GM12865 (cell line): ENCODE measurements at regions not wholly inside any gene's neighbourhood (a gene's known extent, or its start where the extent isn't known, plus 50 kb on each side); places are given as distances from the start of the nearest gene placed in this dataset.

Experiments used
- DNase-seq: peaks from one replicate; pipeline ENCODE4 v3.0.0; 2010; ENCODE audit warnings: low read depth
- H3K4me3 ChIP-seq: 2 replicates; pipeline ENCODE4 v1.5.1; 2011; ENCODE audit warnings: mild to moderate bottlenecking, low read depth, low read length, control low read depth
- TF ChIP-seq, protein P1 (sequence below): IDR thresholded peaks from 2 replicates; pipeline ENCODE4 v1.5.1; 2011; ENCODE audit warnings: low read length, control low read depth, low read depth, inconsistent platforms; ENCODE audit not compliant: insufficient read depth; ENCODE audit errors: missing control alignments

DNA sequence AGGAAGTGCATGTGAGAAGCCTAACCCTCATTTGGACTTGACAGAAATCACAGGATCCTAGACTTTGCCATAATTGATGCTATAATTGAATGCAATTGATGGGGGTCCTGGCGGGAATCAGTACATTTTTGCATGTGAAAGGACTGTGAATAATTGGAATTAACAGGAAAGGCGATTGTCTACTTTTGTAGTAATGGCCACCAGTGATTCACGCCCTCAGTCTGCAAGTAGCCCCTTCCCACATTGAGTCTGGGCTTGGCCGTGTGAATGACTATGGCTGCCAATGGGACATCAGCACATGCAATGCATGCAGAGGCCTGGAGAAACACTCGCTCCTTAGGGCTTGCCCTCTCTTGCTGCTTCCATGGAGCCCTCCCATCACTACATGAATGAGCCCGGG lies 107.8 kb upstream of the OSMR start:
- TF ChIP-seq, protein P1, sequence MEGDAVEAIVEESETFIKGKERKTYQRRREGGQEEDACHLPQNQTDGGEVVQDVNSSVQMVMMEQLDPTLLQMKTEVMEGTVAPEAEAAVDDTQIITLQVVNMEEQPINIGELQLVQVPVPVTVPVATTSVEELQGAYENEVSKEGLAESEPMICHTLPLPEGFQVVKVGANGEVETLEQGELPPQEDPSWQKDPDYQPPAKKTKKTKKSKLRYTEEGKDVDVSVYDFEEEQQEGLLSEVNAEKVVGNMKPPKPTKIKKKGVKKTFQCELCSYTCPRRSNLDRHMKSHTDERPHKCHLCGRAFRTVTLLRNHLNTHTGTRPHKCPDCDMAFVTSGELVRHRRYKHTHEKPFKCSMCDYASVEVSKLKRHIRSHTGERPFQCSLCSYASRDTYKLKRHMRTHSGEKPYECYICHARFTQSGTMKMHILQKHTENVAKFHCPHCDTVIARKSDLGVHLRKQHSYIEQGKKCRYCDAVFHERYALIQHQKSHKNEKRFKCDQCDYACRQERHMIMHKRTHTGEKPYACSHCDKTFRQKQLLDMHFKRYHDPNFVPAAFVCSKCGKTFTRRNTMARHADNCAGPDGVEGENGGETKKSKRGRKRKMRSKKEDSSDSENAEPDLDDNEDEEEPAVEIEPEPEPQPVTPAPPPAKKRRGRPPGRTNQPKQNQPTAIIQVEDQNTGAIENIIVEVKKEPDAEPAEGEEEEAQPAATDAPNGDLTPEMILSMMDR, result no peak
- DNase-seq, result no peak
- no peak overlapping the region for H3K4me3 ChIP-seq

DNA sequence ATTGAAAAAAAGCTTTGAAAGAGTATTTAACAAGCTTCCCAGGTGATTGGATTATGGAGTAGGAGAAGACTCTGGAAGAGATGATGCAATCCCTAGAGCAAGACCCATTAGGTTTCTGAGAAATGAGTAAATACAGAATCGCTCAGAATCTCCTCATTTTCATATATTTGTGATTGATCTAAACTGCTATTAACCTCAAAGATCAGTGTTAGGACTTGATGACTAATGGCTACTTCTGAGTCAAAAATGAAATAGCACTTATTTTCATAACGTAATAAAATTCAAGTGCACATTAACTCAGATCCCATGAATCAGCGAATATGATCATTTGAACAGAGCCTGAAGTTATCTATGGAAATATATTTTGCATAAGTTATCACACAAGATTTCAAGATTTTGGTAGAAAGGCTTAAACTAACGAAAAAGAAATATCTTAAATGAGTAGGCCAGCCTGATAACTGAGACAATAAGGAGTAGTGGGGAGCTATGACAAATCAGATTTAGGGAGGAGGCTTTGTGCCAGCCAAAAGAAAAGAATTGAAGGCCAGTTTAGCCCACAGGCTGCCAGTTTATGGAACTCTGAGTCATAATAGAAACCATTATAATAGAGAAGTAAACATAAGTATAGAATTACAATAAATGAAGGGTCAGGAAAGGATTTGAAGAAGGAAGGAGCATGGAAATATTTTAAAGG lies 106.7 kb upstream of the OSMR start:
- DNase-seq, result no peak
- TF ChIP-seq, protein P1, result no peak
- H3K4me3 ChIP-seq, result no peak overlapping the region

DNA sequence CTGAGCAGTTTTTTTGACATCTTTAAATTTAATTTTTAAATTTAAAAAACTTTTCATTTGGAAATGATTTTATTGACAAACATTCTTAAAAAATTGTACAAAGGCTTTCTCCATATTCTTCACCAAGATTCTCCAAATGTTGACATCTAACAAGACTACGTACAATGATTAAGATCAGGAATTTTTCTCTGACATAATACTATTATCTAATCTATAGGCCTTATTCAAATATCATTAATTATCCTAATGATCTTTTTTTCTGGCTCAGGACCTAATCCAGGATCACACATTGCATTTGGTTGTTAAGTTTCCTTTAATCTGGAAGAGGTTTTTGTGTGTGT lies 106.1 kb upstream of the OSMR start:
- no peak overlapping the region for H3K4me3 ChIP-seq
- TF ChIP-seq, protein P1, result no peak
- DNase-seq, result no peak

DNA sequence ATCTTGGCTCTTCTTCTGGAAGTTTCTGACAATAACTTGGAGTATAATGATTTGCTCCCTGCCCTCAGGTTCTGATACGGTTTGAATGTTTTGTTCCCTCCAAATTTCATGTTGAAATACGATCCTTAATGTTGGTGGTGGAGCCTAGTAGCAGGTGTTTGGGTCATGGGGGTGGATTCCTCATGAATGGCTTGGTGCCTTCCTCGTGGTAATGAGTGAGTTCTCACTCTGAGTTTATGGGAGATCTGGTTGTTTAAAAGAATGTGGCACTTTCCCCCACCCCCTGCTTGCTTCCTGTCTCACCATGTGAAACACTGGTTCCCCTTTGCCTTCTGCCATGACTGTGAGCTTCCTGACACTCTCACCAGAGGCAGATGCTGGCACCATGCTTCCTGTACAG lies 103.0 kb upstream of the OSMR start:
- DNase-seq, result no peak
- TF ChIP-seq, protein P1, result no peak
- H3K4me3 ChIP-seq, result no peak overlapping the region

DNA sequence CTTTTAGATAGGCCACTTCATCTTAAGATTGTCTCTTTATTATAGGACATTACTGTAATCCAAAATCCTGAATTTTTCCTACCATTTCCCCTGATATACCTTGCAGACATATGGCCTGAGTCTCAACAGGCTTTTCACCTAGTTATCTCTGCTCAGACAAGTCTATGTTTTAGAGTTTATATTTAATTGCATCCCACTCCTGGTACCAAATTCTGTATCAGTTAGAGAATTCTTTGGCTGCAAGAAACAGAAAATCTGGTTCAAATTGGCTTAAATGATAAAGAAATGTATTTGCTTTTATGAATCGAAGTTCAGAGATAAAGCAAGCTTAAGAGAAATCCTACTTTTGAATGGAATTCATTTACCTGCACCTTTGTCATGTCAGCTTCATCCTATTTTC lies 102.2 kb upstream of the OSMR start:
- no peak overlapping the region for H3K4me3 ChIP-seq
- TF ChIP-seq, protein P1, result no peak
- no peak for DNase-seq

DNA sequence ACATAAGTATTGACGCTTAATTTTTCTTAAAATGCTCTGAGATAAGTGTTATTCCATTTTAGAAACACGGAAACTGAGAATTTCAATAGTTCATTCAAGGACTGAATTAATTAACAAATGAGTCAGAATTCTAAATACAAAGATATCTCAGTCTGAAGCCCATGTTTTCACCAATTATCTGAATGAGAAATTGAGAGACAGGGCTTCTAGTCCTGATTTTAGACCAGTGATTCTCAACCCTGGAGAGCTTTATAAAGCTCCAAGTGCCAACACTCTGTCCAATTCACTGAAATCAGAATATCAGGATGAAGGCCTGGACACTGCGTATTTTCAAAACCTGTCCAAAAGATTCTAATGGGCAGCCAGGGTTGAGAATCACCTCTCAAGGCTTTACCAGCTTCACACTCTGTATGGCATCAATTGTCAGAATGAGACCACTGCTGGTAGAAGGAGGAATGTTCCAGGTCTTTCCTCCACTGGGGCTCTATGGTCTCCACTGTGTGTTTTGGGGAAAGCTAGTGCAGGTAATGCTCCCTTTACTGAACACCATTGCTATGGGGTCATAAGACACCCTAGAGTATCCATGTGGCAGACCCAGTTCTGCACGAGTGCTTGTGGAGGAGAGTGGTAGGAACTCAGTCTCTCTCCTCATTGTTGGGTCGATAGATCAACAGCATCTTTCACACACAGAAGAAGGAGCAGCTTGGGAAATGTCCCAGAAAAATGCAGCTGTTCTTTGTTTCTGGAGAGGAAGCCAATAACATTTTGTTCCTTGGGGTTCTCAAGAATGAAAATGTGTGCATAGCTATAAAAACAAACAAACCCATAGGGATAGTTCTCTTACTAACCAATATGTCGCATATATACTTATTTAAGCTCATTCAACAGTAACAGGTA lies 99.7 kb upstream of the OSMR start:
- H3K4me3 ChIP-seq, result no peak overlapping the region
- TF ChIP-seq, protein P1, result no peak
- DNase-seq, result no peak
